ENCODE measurements at regions not wholly inside any gene's neighbourhood (a gene's known extent, or its start where the extent isn't known, plus 50 kb on each side); places are given as distances from the start of the nearest gene placed in this dataset.

DNA sequence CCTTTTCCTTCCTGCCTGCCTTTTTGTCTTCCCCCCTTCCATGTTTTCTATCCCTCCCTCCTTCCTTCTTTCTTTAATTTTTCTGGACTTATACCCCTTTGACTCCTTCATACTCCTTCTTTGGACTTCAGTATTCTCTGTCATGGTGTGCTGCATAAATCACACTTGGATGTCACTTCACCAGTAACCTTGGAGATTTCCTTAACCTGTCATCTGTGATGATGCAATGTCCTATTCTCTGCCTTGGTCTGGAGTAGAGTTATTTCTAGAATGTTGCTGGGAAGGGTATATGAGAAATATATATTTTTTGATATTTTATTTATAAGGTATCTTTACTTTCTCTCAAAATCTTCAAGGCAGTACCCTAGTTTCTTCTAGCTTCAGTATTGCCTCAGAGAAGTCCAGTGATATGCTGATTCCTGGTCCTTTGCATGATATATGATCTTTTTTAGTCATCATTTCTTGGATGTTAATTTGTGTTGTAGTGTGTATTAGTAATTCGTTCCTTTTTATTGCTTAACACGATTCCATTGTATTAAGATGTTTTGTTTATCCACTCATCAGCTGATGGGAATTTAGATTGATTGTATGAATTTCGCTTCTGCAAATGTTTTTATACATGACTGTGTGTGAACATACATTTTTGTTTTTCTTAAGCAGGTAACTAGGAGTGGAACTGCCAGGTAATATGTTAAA lies 206.9 kb upstream of the MBL2 start:
- TF ChIP-seq, protein P1, sequence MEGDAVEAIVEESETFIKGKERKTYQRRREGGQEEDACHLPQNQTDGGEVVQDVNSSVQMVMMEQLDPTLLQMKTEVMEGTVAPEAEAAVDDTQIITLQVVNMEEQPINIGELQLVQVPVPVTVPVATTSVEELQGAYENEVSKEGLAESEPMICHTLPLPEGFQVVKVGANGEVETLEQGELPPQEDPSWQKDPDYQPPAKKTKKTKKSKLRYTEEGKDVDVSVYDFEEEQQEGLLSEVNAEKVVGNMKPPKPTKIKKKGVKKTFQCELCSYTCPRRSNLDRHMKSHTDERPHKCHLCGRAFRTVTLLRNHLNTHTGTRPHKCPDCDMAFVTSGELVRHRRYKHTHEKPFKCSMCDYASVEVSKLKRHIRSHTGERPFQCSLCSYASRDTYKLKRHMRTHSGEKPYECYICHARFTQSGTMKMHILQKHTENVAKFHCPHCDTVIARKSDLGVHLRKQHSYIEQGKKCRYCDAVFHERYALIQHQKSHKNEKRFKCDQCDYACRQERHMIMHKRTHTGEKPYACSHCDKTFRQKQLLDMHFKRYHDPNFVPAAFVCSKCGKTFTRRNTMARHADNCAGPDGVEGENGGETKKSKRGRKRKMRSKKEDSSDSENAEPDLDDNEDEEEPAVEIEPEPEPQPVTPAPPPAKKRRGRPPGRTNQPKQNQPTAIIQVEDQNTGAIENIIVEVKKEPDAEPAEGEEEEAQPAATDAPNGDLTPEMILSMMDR (IDR thresholded peaks at IDR 0.05) = no peak
- TF ChIP-seq EP300 (IDR thresholded peaks at IDR 0.05) (no peak), POLR2A (IDR thresholded peaks at IDR 0.05) (no peak), POLR2AphosphoS5 (IDR thresholded peaks at IDR 0.05) (no peak)
